ENCODE measurements at regions not wholly inside any gene's neighbourhood (a gene's known extent, or its start where the extent isn't known, plus 50 kb on each side); places are given as distances from the start of the nearest gene placed in this dataset.
A peak's percentile ranks its signal among the peaks of the same experiment; 100 is the strongest.

GRCh38 chr18:64991102-64991501, 759.7 kb upstream of the CDH7 start:
- DNase-seq, result no peak

DNA sequence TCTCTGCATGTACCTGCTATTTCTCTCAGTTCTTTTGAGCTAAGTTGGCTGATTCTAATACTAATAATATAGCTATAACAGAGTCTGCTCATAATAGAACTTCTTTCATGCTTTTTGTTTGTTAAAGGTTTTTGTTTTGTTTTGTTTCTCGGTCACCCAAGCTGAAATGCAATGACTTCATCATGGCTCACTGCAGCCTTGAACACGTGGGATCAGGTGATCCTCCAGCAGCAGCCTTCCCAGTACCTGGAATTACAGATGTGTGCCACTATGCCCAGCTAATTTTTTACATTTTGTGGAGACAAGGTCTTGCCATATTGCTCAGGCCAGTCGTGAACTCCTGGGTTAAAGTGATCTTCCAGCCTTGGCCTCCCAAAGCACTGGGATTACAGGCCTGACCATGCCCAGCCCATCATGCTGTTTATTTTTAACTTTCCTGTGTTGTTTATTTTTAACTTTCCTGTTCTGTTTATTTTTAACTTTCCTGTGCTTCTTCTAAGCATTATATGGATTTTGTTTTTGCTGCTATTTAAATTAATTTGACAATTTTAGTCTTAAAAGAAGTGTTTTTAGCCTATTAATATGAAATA, 763.8 kb upstream of the CDH7 start:
- DNase-seq, result no peak

- DNase-seq, result no peak
These were observed 767.1 kb upstream of the CDH7 start for GRCh38 chr18:64983497-64984238.

- peak; percentile 7 for DNase-seq
These were observed 768.3 kb upstream of the CDH7 start for GRCh38 chr18:64982414-64983055.

DNA sequence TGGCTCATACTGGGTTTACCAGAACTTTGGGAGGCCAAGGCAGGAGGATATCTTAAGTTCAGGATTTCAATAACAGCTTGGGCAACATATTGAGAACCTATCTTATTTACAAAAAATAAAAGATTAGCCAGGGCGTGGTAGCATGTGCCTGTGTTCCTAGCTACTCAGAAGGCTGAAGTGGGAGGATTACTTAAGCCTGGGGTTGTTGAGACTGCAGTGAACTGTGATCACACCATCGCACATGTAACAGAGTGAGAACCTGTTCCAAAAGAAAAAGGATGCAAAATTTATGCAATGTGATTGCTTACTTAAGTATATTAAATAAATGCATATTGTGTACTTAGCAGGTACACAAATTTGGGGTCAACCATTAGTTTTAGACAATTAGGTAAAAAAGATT, 768.9 kb upstream of the CDH7 start:
- no peak for DNase-seq

DNA sequence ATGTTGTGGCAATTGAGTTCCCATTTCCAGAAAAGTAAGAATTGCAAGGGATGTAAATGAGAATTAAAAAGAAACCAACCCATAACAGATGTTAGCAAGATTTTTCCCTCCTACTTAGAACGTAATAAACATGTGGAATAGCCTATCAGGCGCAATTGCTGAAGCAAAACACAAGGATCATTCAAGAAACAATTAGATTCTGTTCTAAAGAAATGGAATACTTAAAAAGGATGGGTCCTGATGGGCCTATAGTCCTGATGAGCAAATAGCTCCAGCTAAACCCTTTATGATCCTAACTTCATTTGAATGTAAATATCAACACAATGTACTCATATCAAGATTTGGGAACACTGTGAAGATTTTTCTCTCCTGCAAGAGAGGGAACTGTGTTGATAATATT, 771.0 kb upstream of the CDH7 start:
- no peak for DNase-seq

GRCh38 chr18:64974391-64975125, 776.3 kb upstream of the CDH7 start:
- DNase-seq, result no peak

DNA sequence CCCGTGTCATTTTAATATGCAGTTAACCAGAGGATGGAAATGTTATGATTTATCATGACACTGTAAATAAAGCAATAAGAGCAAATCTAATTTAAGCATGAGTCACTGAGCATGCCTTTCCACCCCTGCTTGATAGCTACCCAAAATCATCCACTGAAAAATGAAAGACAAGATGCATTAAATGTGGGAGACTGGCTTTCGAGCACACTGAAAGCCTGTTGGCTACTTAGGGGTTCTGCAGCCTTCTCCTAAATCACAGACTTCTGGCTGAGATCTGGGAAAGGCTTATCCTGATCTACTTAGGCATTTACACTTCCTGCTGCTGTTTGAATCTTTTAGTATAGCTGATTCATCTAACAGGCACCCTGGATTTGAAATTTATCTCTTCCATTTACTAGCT, 778.3 kb upstream of the CDH7 start:
- no peak for DNase-seq

DNA sequence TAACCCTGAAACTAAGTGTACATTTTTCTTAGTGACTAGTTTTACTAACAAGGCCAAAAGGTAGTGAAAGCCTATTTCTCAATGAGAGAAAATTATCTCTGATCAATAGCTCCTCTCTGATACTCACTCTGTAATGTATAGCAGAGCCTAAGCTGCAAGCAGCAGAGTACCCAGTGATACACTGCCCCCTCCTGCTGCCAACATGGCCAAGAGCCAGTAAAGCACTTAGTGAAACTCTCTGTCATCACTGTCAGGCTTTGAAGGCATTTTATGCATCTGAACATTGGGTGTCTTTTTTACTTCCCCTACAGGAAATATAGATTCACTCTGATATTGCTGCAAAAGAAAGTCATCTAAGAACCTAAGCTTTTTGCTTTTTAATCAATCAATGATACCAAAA, 784.1 kb upstream of the CDH7 start:
- no peak for DNase-seq

DNA sequence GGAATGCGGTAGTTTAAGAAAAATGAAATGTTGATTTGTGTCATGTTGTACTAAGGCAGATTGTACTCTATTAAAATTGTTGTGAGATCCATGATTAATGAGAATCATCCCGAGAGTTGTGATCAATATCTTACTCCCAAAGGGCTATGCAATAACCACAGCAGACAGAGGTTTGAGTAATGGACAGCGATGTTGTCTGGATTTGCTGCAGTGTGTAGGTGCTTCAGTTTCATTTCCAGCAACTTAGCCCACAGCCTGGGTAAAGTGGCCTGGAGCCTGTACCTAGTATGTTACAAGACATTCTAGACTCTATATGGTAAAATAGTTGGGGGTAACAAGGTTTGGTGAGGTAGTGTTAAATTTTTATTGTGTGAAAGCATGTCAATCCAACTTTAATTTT, 794.3 kb upstream of the CDH7 start:
- no peak for DNase-seq

DNA sequence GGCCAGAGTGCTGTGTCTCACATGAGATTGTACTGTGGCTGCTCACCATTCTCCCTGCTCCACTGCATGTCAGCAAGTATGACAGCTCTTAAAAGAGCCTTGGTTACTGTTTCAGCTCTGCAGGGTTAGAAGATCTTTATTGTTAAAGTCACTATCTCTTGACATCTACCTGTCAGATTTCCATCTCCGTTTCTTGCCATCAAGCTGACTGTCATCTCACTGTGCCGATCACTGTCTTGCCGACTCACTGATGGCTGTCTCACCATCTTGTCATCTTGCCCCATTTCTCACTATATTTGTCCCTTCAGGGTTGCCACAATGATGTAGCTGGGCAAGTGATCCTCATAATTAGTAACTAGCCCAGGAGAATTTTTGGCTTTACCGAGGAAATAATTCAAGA, 800.9 kb upstream of the CDH7 start:
- DNase-seq, result no peak

- DNase-seq, result no peak
These were observed 787.8 kb upstream of the LINC00305 start for GRCh38 chr18:64936671-64937070.

GRCh38 chr18:64929036-64929435, 780.1 kb upstream of the LINC00305 start:
- no peak for DNase-seq

- DNase-seq, result no peak
These were observed 771.2 kb upstream of the LINC00305 start for GRCh38 chr18:64919971-64920570.

DNA sequence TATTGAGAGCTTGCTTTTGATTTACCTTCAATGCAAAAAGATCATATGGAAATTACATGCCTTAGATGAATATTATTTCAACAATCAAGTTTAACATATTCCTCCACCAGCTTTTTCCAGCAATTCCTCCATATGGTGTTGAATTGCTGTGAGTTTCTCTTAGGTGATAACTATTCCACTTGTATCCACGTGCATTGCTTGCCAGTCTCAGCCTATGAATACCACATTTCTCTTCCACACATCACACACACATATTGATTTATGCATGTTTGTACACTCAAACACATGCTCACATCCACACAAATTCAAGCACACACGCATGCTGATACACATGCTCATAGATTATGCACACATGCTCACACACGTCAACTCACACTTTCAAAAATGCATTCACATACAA, 770.0 kb upstream of the LINC00305 start:
- no peak for DNase-seq

DNA sequence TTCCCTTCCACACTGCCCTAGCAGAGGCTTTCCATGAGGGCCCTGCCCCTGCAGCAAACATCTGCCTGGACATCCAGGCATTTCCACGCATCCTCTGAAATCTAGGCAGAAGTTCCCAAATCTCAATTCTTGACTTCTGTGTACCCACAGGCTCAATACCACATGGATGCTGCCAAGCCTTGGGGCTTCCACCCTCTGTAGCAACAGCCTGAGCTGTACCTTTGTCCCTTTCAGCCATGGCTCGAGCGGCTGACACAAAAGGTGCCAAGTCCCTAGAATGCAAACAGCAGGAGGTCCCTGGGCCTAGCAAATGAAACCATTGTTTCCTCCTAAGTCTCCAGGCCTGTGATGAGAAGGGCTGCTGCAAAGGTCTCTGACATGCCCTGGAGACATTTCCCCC, 744.5 kb upstream of the LINC00305 start:
- DNase-seq, result no peak

DNA sequence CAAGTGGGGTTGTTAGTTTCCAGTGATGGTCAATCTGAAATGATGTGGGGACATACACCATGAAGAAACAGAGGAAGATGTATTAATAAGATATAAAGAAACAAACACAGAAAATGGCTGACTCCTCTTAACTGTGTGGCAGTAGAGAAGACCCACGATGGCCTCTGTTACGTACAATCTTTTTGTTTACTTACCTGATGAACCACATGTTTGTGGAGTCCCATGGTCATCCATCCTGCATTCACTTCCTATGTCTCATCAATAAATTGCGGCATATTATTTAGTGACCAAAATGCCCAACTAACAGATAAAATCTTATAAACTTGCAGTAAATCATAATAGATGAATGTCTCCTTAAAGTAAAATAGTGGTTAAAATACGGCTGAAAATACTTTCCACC, 740.1 kb upstream of the LINC00305 start:
- no peak for DNase-seq

DNA sequence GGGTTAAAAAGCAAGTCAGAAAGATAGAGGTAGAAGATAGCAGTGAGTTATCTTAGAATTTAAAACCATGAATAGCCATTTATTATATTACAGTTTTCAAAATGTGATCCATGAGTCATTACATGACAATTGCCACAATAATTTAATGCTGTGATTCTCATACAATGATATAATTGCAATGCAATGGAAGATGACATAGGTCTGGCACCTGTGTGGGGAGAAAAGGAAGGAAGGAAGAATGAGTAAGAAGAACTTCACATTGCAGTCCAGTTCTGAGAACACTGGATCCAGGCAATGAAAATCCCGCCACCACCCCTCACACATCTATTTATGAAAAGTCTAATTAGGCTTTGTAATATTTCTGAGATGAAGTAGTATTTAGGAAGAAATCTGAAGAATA, 738.1 kb upstream of the LINC00305 start:
- DNase-seq, result no peak

GRCh38 chr18:64882896-64883295, 734.0 kb upstream of the LINC00305 start:
- DNase-seq, result no peak

DNA sequence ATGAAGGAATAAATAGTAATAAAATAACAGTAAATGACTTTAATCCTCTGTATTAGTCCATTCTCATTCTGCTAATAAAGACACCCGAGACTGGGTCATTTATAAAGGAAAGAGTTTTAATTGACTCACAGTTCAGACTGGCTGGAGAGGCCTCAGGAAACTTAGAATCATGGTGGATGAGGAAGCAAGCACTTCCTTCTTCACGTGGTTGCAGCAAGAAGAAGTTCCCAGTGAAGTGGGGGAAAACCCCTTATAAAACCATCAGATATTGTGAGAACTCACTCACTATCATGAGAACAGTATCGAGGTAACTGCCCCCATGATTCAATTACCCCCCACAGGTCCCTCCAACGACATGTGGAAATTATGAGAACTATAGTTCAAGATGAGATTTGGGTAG, 727.9 kb upstream of the LINC00305 start:
- DNase-seq, result no peak

DNA sequence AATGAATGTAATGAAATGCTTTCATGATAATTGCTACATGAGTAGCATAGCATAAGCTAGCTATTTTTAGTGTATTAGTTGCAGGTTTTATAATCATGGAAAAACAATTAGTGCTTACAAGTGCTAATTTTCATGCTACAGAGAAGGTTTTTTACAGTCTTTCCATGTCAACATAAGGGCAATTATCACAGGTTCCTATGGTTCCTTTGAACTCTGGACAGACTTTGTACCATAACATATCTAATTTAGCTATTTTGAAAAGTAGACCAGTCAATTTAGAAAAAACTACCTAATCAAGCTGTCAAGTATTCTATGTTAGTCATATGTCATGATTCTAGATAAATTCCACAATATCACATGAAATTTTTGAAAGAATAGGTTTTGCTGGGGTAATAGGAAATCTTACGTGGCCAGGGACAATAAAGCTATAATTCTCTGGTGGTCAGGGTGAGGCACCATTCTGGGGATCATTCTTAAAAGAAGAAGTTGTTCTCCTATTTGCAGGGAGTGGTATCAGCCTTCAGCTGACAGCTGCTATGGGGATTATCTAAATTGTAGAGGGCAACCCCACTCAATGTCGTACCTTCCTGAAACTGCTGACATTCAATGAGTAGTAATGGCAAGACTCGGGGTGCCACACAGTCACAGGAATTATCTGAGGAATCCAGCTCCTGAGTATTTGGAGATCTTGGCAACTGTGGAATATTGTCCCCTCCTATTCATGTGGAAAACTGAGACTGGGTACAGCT, 724.0 kb upstream of the LINC00305 start:
- no peak for DNase-seq

- DNase-seq, result no peak
These were observed 705.2 kb upstream of the LINC00305 start for GRCh38 chr18:64854112-64854511.

Data from muscle of arm (tissue), 1 donor.